ENCODE measurements at regions not wholly inside any gene's neighbourhood (a gene's known extent, or its start where the extent isn't known, plus 50 kb on each side); places are given as distances from the start of the nearest gene placed in this dataset.

DNA sequence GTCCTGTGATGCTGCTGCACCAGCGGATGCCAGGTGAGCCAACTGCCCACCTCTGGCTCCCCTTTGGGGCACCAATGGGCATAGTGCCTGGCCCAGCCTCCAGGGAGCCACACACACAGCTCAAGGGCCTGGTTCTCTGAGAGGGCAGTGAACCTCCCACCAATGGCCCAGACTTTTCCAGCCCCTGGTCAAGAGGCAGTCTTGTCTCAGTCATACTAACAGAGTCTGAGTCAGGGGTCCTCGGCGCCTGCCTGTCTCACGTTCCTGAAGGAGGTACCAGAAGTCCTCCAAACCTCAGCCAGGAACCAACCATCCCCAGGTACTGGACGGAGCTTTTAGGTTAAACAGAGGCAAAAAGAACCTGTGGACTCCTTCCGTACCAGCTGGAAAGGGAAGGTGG lies 121.1 kb downstream of the C5orf15 start:
- ChIA-PET CTCF (no interaction called here), POLR2A (no interaction called here)
- TF ChIP-seq CTCF (IDR thresholded peaks at IDR 0.05; ENCODE audit: insufficient read depth, low read length, missing control alignments), result no peak
- no peak for DNase-seq (ENCODE audit: low read depth, low spot score)
- H3K4me3 ChIP-seq (ENCODE audit: low read depth, low read length), result no peak overlapping the region

DNA sequence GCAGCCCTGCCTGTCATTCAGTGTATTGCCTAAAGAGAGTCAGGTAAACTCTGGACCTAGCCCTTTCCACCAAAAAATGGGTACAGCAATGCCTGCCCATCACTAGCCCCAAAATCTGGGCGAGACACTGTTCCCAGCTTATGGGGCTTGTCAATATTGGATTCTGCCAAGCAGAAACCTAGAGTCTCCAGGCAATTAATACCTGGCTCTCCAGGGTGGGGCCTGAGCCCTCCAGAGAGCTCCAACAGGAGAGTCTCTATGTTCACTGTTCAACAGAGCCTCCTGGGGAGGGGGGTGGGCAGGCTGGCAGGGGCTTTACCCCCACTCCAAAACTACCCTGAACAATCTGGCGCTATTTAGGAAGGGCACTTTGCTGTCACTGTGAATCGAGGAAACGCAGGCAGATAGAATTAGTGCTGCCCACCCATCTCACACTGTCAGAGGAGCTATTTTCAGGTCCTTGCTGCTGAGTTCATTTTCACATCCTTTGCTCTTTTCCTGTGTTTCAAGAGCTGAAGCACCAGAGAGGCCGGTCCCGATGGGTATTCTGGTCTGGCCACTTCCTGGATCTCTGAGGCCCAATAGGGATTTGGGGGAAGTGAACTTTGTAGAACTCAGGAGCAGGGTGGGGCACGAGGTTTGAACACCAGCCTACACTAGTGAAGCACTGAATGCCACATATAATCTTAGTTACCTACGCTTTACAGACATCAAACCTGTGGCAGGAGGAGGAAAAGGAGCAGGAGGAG lies 121.8 kb downstream of the C5orf15 start:
- H3K4me3 ChIP-seq (ENCODE audit: low read depth, low read length), result no peak overlapping the region
- no peak for DNase-seq (ENCODE audit: low read depth, low spot score)
- POLR2A ChIA-PET, result no interaction called here
- no peak for TF ChIP-seq CTCF (IDR thresholded peaks at IDR 0.05; ENCODE audit: insufficient read depth, low read length, missing control alignments)
- CTCF ChIA-PET, result interaction anchor here (1.2 kb wide), 1 partner anchor 23 kb away, joined by 6 read pairs; no protein-coding TSS in a partner anchor

- H3K4me3 ChIP-seq (ENCODE audit: low read depth, low read length), result no peak overlapping the region
- TF ChIP-seq CTCF (IDR thresholded peaks at IDR 0.05; ENCODE audit: insufficient read depth, low read length, missing control alignments), result no peak
- CTCF ChIA-PET, result interaction anchor here (1.2 kb wide), 1 partner anchor 24 kb away, joined by 6 read pairs; no protein-coding TSS in a partner anchor
- no peak for DNase-seq (ENCODE audit: low read depth, low spot score)
- POLR2A ChIA-PET, result no interaction called here
Measured at GRCh38 chr5:133845271-133845670, 123.2 kb downstream of the C5orf15 start.

DNA sequence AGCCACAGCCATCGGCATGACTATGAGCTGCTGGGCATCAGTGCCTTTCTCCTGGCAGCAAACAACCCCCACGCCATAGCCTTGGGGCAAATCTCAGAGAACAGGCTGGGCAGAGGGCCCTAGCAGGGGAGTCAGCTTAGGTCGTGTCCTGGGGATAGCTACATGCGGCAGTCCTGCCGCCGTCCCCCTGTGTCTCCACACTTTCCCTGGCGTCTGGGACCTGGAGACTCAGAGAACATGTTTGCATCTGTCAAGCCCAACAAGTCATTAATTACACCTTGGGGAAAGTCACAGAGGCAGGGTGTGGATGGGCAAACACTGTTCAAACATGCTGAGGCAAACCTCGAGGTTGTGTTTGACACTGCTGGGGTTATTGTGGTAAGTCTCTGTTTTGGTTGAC lies 123.6 kb downstream of the C5orf15 start:
- POLR2A ChIA-PET, result no interaction called here
- CTCF ChIA-PET, result no interaction called here
- H3K4me3 ChIP-seq (ENCODE audit: low read depth, low read length), result no peak overlapping the region
- DNase-seq (ENCODE audit: low read depth, low spot score), result no peak
- TF ChIP-seq CTCF (IDR thresholded peaks at IDR 0.05; ENCODE audit: insufficient read depth, low read length, missing control alignments), result no peak

- no peak overlapping the region for H3K4me3 ChIP-seq (ENCODE audit: low read depth, low read length)
- CTCF ChIA-PET, result no interaction called here
- no peak for DNase-seq (ENCODE audit: low read depth, low spot score)
- TF ChIP-seq CTCF (IDR thresholded peaks at IDR 0.05; ENCODE audit: insufficient read depth, low read length, missing control alignments), result no peak
- POLR2A ChIA-PET, result no interaction called here
Measured at GRCh38 chr5:133843911-133844310, 124.5 kb downstream of the C5orf15 start.

DNA sequence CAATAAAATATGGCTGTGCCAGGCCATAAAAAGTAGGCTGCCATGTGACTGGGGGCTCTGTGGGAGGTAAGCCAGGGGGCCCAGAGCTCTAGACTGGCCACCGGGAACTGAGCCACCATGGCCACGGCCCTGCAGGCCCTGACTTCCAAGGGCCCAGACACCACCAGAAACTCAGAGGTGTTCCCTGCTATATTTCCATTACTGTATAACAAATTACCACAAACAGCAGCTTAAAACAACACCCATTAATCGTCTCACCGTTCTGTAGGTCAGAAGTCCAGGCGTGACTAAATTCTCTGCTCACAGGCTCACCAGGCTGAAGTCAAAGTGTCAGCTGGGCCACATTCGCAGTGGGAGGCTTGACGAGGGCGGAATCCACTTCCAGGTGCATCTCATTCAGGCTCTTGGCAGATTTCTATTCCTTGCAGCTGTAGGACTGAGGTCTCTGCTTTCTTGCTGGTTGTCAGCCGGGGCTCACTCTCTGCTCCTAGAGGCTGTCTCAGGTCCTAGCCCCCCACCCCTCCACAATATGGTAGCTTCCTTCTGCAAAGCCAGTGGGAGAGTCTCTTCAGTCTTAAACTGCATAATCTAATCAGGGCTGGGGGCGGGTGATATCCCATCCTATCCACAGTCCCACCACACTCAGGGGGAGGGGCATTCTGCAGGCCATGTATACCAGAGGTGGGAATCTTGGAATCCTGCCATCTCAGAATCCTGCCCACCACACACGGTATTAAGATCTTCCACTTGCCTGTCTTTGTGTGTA lies 125.4 kb downstream of the C5orf15 start:
- POLR2A ChIA-PET, result no interaction called here
- H3K4me3 ChIP-seq (ENCODE audit: low read depth, low read length), result no peak overlapping the region
- no peak for TF ChIP-seq CTCF (IDR thresholded peaks at IDR 0.05; ENCODE audit: insufficient read depth, low read length, missing control alignments)
- DNase-seq (ENCODE audit: low read depth, low spot score), result no peak
- CTCF ChIA-PET, result interaction anchor here (1.2 to 1.3 kb wide), 2 partner anchors 27 to 732 kb away, joined by 3 to 4 read pairs; no protein-coding TSS in a partner anchor
